ENCODE measurements at regions not wholly inside any gene's neighbourhood (a gene's known extent, or its start where the extent isn't known, plus 50 kb on each side); places are given as distances from the start of the nearest gene placed in this dataset.

- intact Hi-C loops (cut with micrococcal nuclease; ENCODE audit: unreplicated experiment): no loop called here
- Mint-ChIP-seq H3K36me3 (ENCODE audit: insufficient read depth, unreplicated experiment) (no peaks in the 10 kb centered on the region), H3K9me3 (ENCODE audit: low read depth, unreplicated experiment) (no peaks in the 10 kb centered on the region), H3K27ac (ENCODE audit: unreplicated experiment) (no peak overlapping the region), H3K4me1 (ENCODE audit: low read depth, unreplicated experiment) (no peaks in the 10 kb centered on the region), H3K4me3 (ENCODE audit: low read depth, unreplicated experiment) (no peak overlapping the region), H3K27me3 (ENCODE audit: unreplicated experiment) (no peaks in the 10 kb centered on the region)
- no peak for TF ChIP-seq CTCF (IDR thresholded peaks at IDR 0.05; ENCODE audit: unreplicated experiment)
- no TSS peak for BruUV-seq (replicated peaks)
- CTCF ChIA-PET: no interaction called here
- DNase-seq: no peak
Measured at GRCh38 chr5:106814961-106815360, 855.8 kb downstream of the EFNA5 start.

- H3K4me3 Mint-ChIP-seq (ENCODE audit: low read depth, unreplicated experiment): no peak overlapping the region
- no peaks in the 10 kb centered on the region for H3K27me3 Mint-ChIP-seq (ENCODE audit: unreplicated experiment)
- H3K27ac Mint-ChIP-seq (ENCODE audit: unreplicated experiment): no peak overlapping the region
- H3K9me3 Mint-ChIP-seq (ENCODE audit: low read depth, unreplicated experiment): no peaks in the 10 kb centered on the region
- no peak for TF ChIP-seq CTCF (IDR thresholded peaks at IDR 0.05; ENCODE audit: unreplicated experiment)
- no peak for DNase-seq
- intact Hi-C loops (cut with micrococcal nuclease; ENCODE audit: unreplicated experiment): no loop called here
- H3K4me1 Mint-ChIP-seq (ENCODE audit: low read depth, unreplicated experiment): no peaks in the 10 kb centered on the region
- no TSS peak for BruUV-seq (replicated peaks)
- H3K36me3 Mint-ChIP-seq (ENCODE audit: insufficient read depth, unreplicated experiment): no peaks in the 10 kb centered on the region
- CTCF ChIA-PET: no interaction called here
Measured at GRCh38 chr5:106801554-106801953, 869.2 kb downstream of the EFNA5 start.

GRCh38 chr5:106797996-106798395 is 872.7 kb downstream of the EFNA5 start:
- Mint-ChIP-seq H3K9me3 (ENCODE audit: low read depth, unreplicated experiment) (no peaks in the 10 kb centered on the region), H3K27me3 (ENCODE audit: unreplicated experiment) (no peaks in the 10 kb centered on the region), H3K4me3 (ENCODE audit: low read depth, unreplicated experiment) (no peak overlapping the region), H3K4me1 (ENCODE audit: low read depth, unreplicated experiment) (no peaks in the 10 kb centered on the region), H3K36me3 (ENCODE audit: insufficient read depth, unreplicated experiment) (no peaks in the 10 kb centered on the region), H3K27ac (ENCODE audit: unreplicated experiment) (no peak overlapping the region)
- CTCF ChIA-PET: interaction anchor here (1.1 kb wide), 1 partner anchor 8 kb away, joined by 3 read pairs; no protein-coding TSS in a partner anchor
- DNase-seq: no peak
- intact Hi-C loops (cut with micrococcal nuclease; ENCODE audit: unreplicated experiment): no loop called here
- no peak for TF ChIP-seq CTCF (IDR thresholded peaks at IDR 0.05; ENCODE audit: unreplicated experiment)
- BruUV-seq (replicated peaks): no TSS peak

- no peak overlapping the region for H3K4me3 Mint-ChIP-seq (ENCODE audit: low read depth, unreplicated experiment)
- no peaks in the 10 kb centered on the region for H3K4me1 Mint-ChIP-seq (ENCODE audit: low read depth, unreplicated experiment)
- no peaks in the 10 kb centered on the region for H3K36me3 Mint-ChIP-seq (ENCODE audit: insufficient read depth, unreplicated experiment)
- intact Hi-C loops (cut with micrococcal nuclease; ENCODE audit: unreplicated experiment): no loop called here
- TF ChIP-seq CTCF (IDR thresholded peaks at IDR 0.05; ENCODE audit: unreplicated experiment): no peak
- CTCF ChIA-PET: no interaction called here
- no peak overlapping the region for H3K27ac Mint-ChIP-seq (ENCODE audit: unreplicated experiment)
- H3K27me3 Mint-ChIP-seq (ENCODE audit: unreplicated experiment): no peaks in the 10 kb centered on the region
- no peaks in the 10 kb centered on the region for H3K9me3 Mint-ChIP-seq (ENCODE audit: low read depth, unreplicated experiment)
- no TSS peak for BruUV-seq (replicated peaks)
- DNase-seq: no peak
Measured at GRCh38 chr5:106796081-106796480, 874.7 kb downstream of the EFNA5 start.

- DNase-seq: no peak
- H3K27me3 Mint-ChIP-seq (ENCODE audit: unreplicated experiment): no peaks in the 10 kb centered on the region
- H3K4me1 Mint-ChIP-seq (ENCODE audit: low read depth, unreplicated experiment): no peaks in the 10 kb centered on the region
- no peak for TF ChIP-seq CTCF (IDR thresholded peaks at IDR 0.05; ENCODE audit: unreplicated experiment)
- no peaks in the 10 kb centered on the region for H3K36me3 Mint-ChIP-seq (ENCODE audit: insufficient read depth, unreplicated experiment)
- no peak overlapping the region for H3K4me3 Mint-ChIP-seq (ENCODE audit: low read depth, unreplicated experiment)
- intact Hi-C loops (cut with micrococcal nuclease; ENCODE audit: unreplicated experiment): no loop called here
- CTCF ChIA-PET: no interaction called here
- H3K9me3 Mint-ChIP-seq (ENCODE audit: low read depth, unreplicated experiment): peaks cover 2% of the 10 kb centered on the region
- BruUV-seq (replicated peaks): no TSS peak
- H3K27ac Mint-ChIP-seq (ENCODE audit: unreplicated experiment): no peak overlapping the region
Measured at GRCh38 chr5:106784846-106785245, 885.9 kb downstream of the EFNA5 start.

Measured in Calu3 (cell line).